Stimulated activated naive CD8-positive, alpha-beta T cell treated with anti-CD3 and anti-CD28 coated beads, Interleukin-15, amount 100 ng/mL, for 72 hours (primary cell): ENCODE measurements at regions not wholly inside any gene's neighbourhood (a gene's known extent, or its start where the extent isn't known, plus 50 kb on each side); places are given as distances from the start of the nearest gene placed in this dataset.
A peak's percentile ranks its signal among the peaks of the same experiment; 100 is the strongest.

ENCODE experiments used
- ATAC-seq: fragments of 150-1000 bp; cut with Tn5 transposase; 2 replicates; pipeline ENCODE4 v1.10.0; 2021; ENCODE audit warnings: mild to moderate bottlenecking, moderate library complexity
- DNase-seq, 2 donors: peaks; one replicate each; pipeline ENCODE4 v3.0.0; 2021 to 2022
- H3K27ac Mint-ChIP-seq, 2 donors: one replicate each; pipeline ENCODE4 v1.8.0; 2022; ENCODE audit warnings: mild to moderate bottlenecking in 2 of 2, mixed read lengths in 2 of 2, moderate library complexity in 2 of 2
- H3K27me3 Mint-ChIP-seq: one replicate; pipeline ENCODE4 v1.8.0; 2022; ENCODE audit warnings: mixed read lengths
- H3K4me1 Mint-ChIP-seq: one replicate; pipeline ENCODE4 v1.8.0; 2022; ENCODE audit warnings: mild to moderate bottlenecking, mixed read lengths
- H3K4me3 Mint-ChIP-seq, 2 donors: one replicate each; pipeline ENCODE4 v1.8.0; 2022; ENCODE audit warnings: mild to moderate bottlenecking in 2 of 2, mixed read lengths in 2 of 2, moderate library complexity in 1 of 2
- H3K9me3 Mint-ChIP-seq, 2 donors: one replicate each; pipeline ENCODE4 v1.8.0; 2022; ENCODE audit warnings: mixed read lengths in 2 of 2

- Mint-ChIP-seq H3K4me1 (no peaks in the 10 kb centered on the region), H3K27me3 (no peaks in the 10 kb centered on the region), H3K27ac (no peak overlapping the region), H3K4me3 (no peak overlapping the region), H3K9me3 (no peaks in the 10 kb centered on the region)
- no peak for ATAC-seq
- DNase-seq = no peak
Measured at GRCh38 chr2:104444392-104444791, 409.5 kb upstream of the POU3F3 start.

GRCh38 chr2:104444889-104445288 is 409.0 kb upstream of the POU3F3 start:
- Mint-ChIP-seq H3K4me3 (no peak overlapping the region), H3K9me3 (no peaks in the 10 kb centered on the region), H3K27ac (no peak overlapping the region), H3K4me1 (no peaks in the 10 kb centered on the region), H3K27me3 (no peaks in the 10 kb centered on the region)
- DNase-seq = no peak
- no peak for ATAC-seq

- H3K27ac Mint-ChIP-seq = no peak overlapping the region
- H3K4me1 Mint-ChIP-seq = no peaks in the 10 kb centered on the region
- no peak for DNase-seq
- no peaks in the 10 kb centered on the region for H3K27me3 Mint-ChIP-seq
- H3K4me3 Mint-ChIP-seq = peak overlapping the region in 1 of 2 donors; percentile 29
- H3K9me3 Mint-ChIP-seq = no peaks in the 10 kb centered on the region
- ATAC-seq = no peak
Measured at GRCh38 chr2:104447831-104448434, 406.0 kb upstream of the POU3F3 start.

DNA sequence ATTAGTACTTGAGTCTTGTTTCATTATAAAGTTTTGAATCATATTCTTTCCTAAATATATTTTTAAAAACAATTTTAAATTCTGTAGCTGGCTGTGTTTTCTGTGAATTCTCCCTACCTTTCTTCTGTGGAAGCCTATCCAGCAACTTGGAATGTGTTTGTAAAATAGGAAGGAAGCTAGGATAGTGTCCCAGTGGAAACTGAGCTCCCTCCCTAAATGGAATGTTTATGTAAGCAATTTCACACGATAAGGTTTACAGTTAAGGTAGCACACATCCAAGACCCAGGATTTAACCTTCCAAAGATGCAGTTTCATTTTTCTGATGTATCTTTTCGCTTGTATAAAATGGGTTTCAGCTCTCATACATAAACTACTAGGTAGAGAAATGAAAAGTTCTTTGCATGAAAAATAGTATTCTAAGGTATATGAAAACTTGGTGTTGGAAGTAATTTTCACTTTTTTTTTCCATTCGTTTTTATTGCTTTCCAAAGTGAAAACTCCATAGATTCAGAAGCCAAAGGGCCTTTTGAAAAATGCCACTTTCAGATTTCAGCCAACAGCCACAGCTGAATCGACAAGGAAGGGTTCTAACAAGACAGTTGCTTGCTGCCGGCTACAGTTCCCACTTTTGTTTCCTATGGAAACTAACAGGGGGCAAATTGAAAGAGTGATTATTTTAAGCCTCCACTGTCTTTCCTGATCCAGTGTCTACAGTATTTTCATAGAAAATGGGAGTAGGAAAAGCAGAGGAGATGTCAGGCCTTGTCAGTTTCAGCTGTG is 405.1 kb upstream of the POU3F3 start:
- Mint-ChIP-seq H3K9me3 (no peaks in the 10 kb centered on the region), H3K27ac (no peak overlapping the region), H3K4me3 (no peak overlapping the region), H3K4me1 (no peaks in the 10 kb centered on the region), H3K27me3 (no peaks in the 10 kb centered on the region)
- ATAC-seq = no peak
- no peak for DNase-seq

DNA sequence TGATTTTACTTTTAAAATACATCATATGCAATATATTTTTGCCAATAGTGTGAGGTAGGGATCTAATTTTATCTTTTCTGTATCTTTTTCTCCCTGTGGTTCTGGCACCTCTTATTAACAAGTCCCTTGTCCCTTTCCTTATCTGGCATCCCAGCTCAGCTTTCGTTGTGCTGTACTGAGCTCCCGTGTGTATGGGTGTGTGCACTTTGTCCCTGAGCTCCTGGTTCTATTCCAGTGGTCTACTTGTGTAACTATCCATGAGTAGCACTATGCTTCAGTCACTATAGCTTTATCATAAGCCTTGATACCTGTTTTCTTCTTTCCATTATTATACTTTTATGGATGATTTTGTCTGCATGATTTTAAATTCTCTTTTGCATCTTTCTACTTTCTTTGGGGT is 401.4 kb upstream of the POU3F3 start:
- Mint-ChIP-seq H3K4me1 (no peaks in the 10 kb centered on the region), H3K9me3 (no peaks in the 10 kb centered on the region), H3K27ac (no peak overlapping the region), H3K27me3 (no peaks in the 10 kb centered on the region), H3K4me3 (no peak overlapping the region)
- no peak for ATAC-seq
- no peak for DNase-seq

- ATAC-seq = no peak
- DNase-seq = no peak
- peaks cover 23% of the 10 kb centered on the region for H3K27me3 Mint-ChIP-seq
- H3K4me3 Mint-ChIP-seq = no peak overlapping the region
- no peak overlapping the region for H3K27ac Mint-ChIP-seq
- no peaks in the 10 kb centered on the region for H3K9me3 Mint-ChIP-seq
- H3K4me1 Mint-ChIP-seq = no peaks in the 10 kb centered on the region
Measured at GRCh38 chr2:104462731-104463130, 391.2 kb upstream of the POU3F3 start.

- H3K27ac Mint-ChIP-seq = no peak overlapping the region
- ATAC-seq (no peak), DNase-seq (no peak)
- H3K4me1 Mint-ChIP-seq = no peaks in the 10 kb centered on the region
- peaks cover 23% of the 10 kb centered on the region for H3K27me3 Mint-ChIP-seq
- no peak overlapping the region for H3K4me3 Mint-ChIP-seq
- H3K9me3 Mint-ChIP-seq = no peaks in the 10 kb centered on the region
Measured at GRCh38 chr2:104465981-104466380, 387.9 kb upstream of the POU3F3 start.

DNA sequence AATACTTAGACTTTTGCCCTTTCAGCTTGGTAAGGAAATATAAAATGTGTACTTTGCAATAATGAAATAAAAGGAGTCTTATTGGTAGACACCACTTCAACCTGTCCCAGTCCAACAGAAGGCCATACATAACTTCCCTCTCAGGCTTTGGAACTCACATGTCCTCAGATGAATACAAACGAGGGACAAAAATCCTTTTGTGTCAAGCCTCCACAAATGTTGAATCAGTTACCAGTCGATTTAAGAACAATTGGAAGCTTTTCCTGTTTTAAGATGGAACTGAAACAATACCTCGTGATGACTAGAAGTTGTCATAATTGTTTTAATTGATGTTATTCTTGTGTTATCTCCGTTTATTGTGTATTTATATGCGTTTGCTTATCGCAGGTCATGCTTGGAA is 385.1 kb upstream of the POU3F3 start:
- Mint-ChIP-seq H3K4me1 (no peaks in the 10 kb centered on the region), H3K9me3 (no peaks in the 10 kb centered on the region), H3K27me3 (peaks cover 16% of the 10 kb centered on the region), H3K27ac (no peak overlapping the region), H3K4me3 (no peak overlapping the region)
- ATAC-seq = no peak
- no peak for DNase-seq

DNA sequence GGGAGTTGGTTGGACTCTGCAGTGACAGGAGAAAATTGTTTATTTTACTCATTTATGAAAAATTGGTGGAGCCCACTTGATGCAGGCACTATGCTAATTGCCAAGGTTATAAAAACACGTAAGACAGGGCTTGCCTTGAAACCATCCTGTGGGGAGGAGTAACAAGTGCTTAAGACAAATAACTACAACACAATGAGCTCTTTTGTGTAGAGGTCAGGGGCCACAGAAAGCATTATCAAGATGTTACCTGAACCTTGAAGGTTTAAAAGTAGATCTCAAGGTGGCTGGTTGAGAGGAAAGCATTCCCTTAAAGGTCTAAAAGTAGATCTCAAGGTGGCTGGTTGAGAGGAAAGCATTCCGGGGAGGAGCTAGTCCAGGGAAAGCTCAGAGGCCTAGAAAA is 381.8 kb upstream of the POU3F3 start:
- H3K27me3 Mint-ChIP-seq = peaks cover 16% of the 10 kb centered on the region
- ATAC-seq = no peak
- H3K4me1 Mint-ChIP-seq = no peaks in the 10 kb centered on the region
- H3K9me3 Mint-ChIP-seq = no peaks in the 10 kb centered on the region
- DNase-seq = no peak
- H3K27ac Mint-ChIP-seq = no peak overlapping the region
- no peak overlapping the region for H3K4me3 Mint-ChIP-seq

GRCh38 chr2:104473546-104473945 is 380.4 kb upstream of the POU3F3 start:
- Mint-ChIP-seq H3K27ac (no peak overlapping the region), H3K4me3 (no peak overlapping the region), H3K4me1 (no peaks in the 10 kb centered on the region), H3K27me3 (peaks cover 18% of the 10 kb centered on the region), H3K9me3 (no peaks in the 10 kb centered on the region)
- ATAC-seq (no peak), DNase-seq (no peak)

DNA sequence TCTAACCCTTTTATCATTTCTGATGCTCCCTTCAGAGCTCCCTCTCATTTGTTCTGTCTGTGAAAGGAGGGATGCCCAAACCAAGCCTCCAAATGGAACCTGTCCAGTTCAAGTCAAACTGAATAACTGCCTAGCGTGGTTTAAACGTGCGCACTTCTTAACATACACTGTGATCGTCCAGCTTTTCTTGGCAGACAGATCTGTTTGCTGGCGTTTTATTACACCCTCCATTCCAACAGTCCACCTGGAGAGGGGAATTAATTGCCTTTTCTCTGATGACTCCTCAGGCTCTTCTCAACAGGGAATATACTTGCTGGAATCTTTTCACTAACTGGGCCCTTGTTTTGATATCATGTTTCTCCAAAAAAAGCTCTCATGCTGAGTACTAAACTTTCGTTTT is 379.2 kb upstream of the POU3F3 start:
- no peaks in the 10 kb centered on the region for H3K9me3 Mint-ChIP-seq
- H3K27ac Mint-ChIP-seq = peak overlapping the region in 1 of 2 donors; percentile 59
- H3K4me3 Mint-ChIP-seq = no peak overlapping the region
- ATAC-seq = no peak
- peaks cover 18% of the 10 kb centered on the region for H3K27me3 Mint-ChIP-seq
- H3K4me1 Mint-ChIP-seq = no peaks in the 10 kb centered on the region
- DNase-seq = no peak

GRCh38 chr2:104476075-104476474 is 377.8 kb upstream of the POU3F3 start:
- ATAC-seq = no peak
- no peak for DNase-seq
- Mint-ChIP-seq H3K9me3 (no peaks in the 10 kb centered on the region), H3K27ac (no peak overlapping the region), H3K27me3 (peaks cover 18% of the 10 kb centered on the region), H3K4me3 (no peak overlapping the region), H3K4me1 (no peaks in the 10 kb centered on the region)

DNA sequence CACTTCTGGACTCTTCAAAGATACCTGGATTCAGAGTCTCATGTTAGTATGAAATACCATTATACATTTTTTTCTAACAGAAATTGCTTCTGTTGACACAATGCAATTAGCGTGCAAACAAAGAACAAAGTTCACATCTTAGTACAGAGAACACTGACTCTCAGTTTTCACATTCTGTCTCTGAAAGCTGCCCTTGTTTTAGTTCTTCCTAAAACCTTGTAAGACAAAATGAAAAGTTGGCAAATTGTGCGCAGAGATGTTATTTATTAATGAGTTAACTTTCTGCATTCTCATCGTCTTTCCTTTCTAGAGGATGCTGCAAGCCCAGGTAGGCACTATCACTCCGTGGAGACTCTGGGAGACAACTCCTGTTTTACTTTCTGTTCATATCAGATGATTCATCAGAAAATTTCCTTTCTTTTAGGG is 377.3 kb upstream of the POU3F3 start:
- ATAC-seq (no peak), DNase-seq (no peak)
- Mint-ChIP-seq H3K4me3 (no peak overlapping the region), H3K27ac (no peak overlapping the region), H3K9me3 (no peaks in the 10 kb centered on the region), H3K4me1 (no peaks in the 10 kb centered on the region), H3K27me3 (peaks cover 18% of the 10 kb centered on the region)

- H3K27me3 Mint-ChIP-seq = peaks cover 26% of the 10 kb centered on the region
- no peak overlapping the region for H3K27ac Mint-ChIP-seq
- H3K9me3 Mint-ChIP-seq = peaks cover 0 to 4% of the 10 kb centered on the region in 2 donors
- ATAC-seq (no peak), DNase-seq (no peak)
- no peaks in the 10 kb centered on the region for H3K4me1 Mint-ChIP-seq
- no peak overlapping the region for H3K4me3 Mint-ChIP-seq
Measured at GRCh38 chr2:104481341-104481740, 372.6 kb upstream of the POU3F3 start.

DNA sequence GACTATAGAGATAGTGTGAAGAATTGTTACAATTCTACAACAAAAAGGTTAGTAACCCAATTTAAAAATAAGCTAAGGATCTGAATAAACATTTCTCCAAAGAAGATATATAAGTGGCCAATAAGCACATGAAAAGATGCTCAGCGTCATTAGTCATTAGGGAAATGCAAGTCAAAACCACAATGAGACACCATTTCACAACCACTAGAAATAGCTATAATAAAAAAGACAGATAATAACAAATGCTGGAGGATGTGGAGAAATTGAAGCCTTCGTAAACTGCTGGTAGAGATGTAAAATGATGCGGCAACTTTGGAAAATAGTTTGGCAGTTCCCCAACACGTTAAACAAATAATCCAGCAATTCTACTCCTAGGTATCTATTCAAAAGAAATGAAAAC is 366.5 kb upstream of the POU3F3 start:
- DNase-seq (no peak), ATAC-seq (no peak)
- H3K4me1 Mint-ChIP-seq = no peaks in the 10 kb centered on the region
- no peak overlapping the region for H3K27ac Mint-ChIP-seq
- no peak overlapping the region for H3K4me3 Mint-ChIP-seq
- peaks cover 24% of the 10 kb centered on the region for H3K27me3 Mint-ChIP-seq
- peaks cover 0 to 7% of the 10 kb centered on the region in 2 donors for H3K9me3 Mint-ChIP-seq

DNA sequence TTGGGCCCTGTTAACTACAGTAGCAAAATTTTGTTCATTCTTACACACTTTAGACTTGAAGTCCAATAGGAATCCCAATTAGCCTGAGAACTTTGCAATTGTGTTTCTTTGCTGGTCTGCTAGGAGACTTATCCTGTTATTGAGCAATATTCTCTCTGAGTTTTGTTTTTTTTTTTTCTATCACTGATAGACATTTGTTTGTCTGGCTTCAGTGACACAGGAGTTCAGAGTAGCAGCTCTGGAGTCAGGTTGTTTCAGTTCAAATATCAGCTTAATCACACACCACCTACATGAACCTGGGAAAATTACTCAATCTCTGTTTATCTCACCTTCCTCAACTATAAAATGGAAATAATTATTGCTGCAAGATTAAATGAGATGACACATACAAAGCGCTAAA is 360.2 kb upstream of the POU3F3 start:
- ATAC-seq (no peak), DNase-seq (no peak)
- peaks cover 13% of the 10 kb centered on the region for H3K27me3 Mint-ChIP-seq
- no peaks in the 10 kb centered on the region for H3K4me1 Mint-ChIP-seq
- H3K27ac Mint-ChIP-seq = no peak overlapping the region
- no peak overlapping the region for H3K4me3 Mint-ChIP-seq
- H3K9me3 Mint-ChIP-seq = no peaks in the 10 kb centered on the region

DNA sequence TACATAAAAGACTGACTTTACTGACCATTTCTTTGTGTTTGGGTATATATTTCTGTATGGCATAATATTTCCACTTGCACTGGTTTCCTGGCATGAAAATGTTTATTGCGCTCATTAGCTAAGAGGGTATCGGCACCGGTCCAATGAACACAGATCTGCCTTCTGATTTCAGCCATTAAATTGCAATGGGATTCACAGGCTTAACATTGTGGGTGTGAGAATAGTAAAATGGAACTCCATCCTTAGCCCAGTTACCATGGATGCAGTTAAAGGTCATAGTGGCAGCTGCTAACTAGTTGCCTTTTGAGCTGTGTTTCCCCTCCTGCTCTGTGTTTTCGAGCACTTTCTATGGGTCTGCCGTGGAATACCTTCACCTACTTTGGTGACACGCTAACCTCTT is 352.6 kb upstream of the POU3F3 start:
- Mint-ChIP-seq H3K27ac (no peak overlapping the region), H3K4me1 (no peaks in the 10 kb centered on the region), H3K27me3 (peaks cover 18% of the 10 kb centered on the region), H3K9me3 (no peaks in the 10 kb centered on the region), H3K4me3 (no peak overlapping the region)
- ATAC-seq (no peak), DNase-seq (no peak)
